ENCODE measurements at regions not wholly inside any gene's neighbourhood (a gene's known extent, or its start where the extent isn't known, plus 50 kb on each side); places are given as distances from the start of the nearest gene placed in this dataset.

GRCh38 chr5:23053846-23054245, 200.7 kb upstream of the CDH12 start:
- ChIA-PET CTCF (no interaction called here), POLR2A (ENCODE audit: unreplicated experiment) (no interaction called here)
- Histone ChIP-seq H3K27ac (ENCODE audit: low read length) (no peak overlapping the region), H2AFZ (ENCODE audit: low read length) (no peak overlapping the region), H3K9me3 (ENCODE audit: low read length) (no peaks in the 10 kb centered on the region), H3F3A (ENCODE audit: low read length, unreplicated experiment) (no peaks in the 10 kb centered on the region), H4K20me1 (ENCODE audit: low read length) (no peaks in the 10 kb centered on the region; the same call in 1 of the 2 replicates), H3K9me2 (replicated peaks; ENCODE audit: low read length) (no peaks in the 10 kb centered on the region), H3K79me2 (ENCODE audit: low read length) (no peaks in the 10 kb centered on the region), H3K4me2 (ENCODE audit: low read length) (no peak overlapping the region), H3K4me1 (ENCODE audit: insufficient read depth, low read length) (no peaks in the 10 kb centered on the region), H3K27me3 (ENCODE audit: low read length) (no peaks in the 10 kb centered on the region), H3K9ac (ENCODE audit: low read length) (no peak overlapping the region), H3K36me3 (ENCODE audit: low read depth, low read length) (no peaks in the 10 kb centered on the region), H3K4me3 (ENCODE audit: low read length) (no peak overlapping the region)
- ATAC-seq (no peak), DNase-seq (no peak)
- TF ChIP-seq EZH2phosphoT487 (IDR thresholded peaks at IDR 0.05; ENCODE audit: borderline replicate concordance, low read length), result no peak
- no peak for TF ChIP-seq CTCF (conservative IDR thresholded peaks at IDR 0.05; ENCODE audit: low read depth, low read length)
- TF ChIP-seq EZH2 (IDR thresholded peaks at IDR 0.05; ENCODE audit: low read length, unreplicated experiment), result no peak
- intact Hi-C loops (cut with micrococcal nuclease), result no loop called here
- no TSS peak for BruUV-seq (replicated peaks)

- H3K4me3 ChIP-seq (ENCODE audit: low read length), result no peak overlapping the region
- no peaks in the 10 kb centered on the region for H3F3A ChIP-seq (ENCODE audit: low read length, unreplicated experiment)
- 0 out of 2 replicates have a peak, but pooled peaks cover 4% of the 10 kb centered on the region for H3K27me3 ChIP-seq (ENCODE audit: low read length)
- no peaks in the 10 kb centered on the region for H3K36me3 ChIP-seq (ENCODE audit: low read depth, low read length)
- no peak overlapping the region for H3K4me2 ChIP-seq (ENCODE audit: low read length)
- no peaks in the 10 kb centered on the region for H3K4me1 ChIP-seq (ENCODE audit: insufficient read depth, low read length)
- H3K79me2 ChIP-seq (ENCODE audit: low read length), result no peaks in the 10 kb centered on the region
- H3K27ac ChIP-seq (ENCODE audit: low read length), result no peak overlapping the region
- ChIA-PET CTCF (no interaction called here), POLR2A (ENCODE audit: unreplicated experiment) (no interaction called here)
- H3K9ac ChIP-seq (ENCODE audit: low read length), result no peak overlapping the region
- DNase-seq, result no peak
- H2AFZ ChIP-seq (ENCODE audit: low read length), result no peak overlapping the region
- intact Hi-C loops (cut with micrococcal nuclease), result no loop called here
- H3K9me3 ChIP-seq (ENCODE audit: low read length), result no peaks in the 10 kb centered on the region
- TF ChIP-seq CTCF (conservative IDR thresholded peaks at IDR 0.05; ENCODE audit: low read depth, low read length) (no peak), EZH2phosphoT487 (IDR thresholded peaks at IDR 0.05; ENCODE audit: borderline replicate concordance, low read length) (no peak), EZH2 (IDR thresholded peaks at IDR 0.05; ENCODE audit: low read length, unreplicated experiment) (no peak)
- no peaks in the 10 kb centered on the region for H4K20me1 ChIP-seq (ENCODE audit: low read length)
- no peaks in the 10 kb centered on the region for H3K9me2 ChIP-seq (replicated peaks; ENCODE audit: low read length)
- no TSS peak for BruUV-seq (replicated peaks)
- ATAC-seq, result no peak
Measured at GRCh38 chr5:23042226-23042625, 189.1 kb upstream of the CDH12 start.

GRCh38 chr5:23035555-23036090, 182.5 kb upstream of the CDH12 start:
- Histone ChIP-seq H3K79me2 (ENCODE audit: low read length) (no peaks in the 10 kb centered on the region), H3K9me2 (replicated peaks; ENCODE audit: low read length) (no peaks in the 10 kb centered on the region), H3K9me3 (ENCODE audit: low read length) (no peaks in the 10 kb centered on the region), H3K4me2 (ENCODE audit: low read length) (no peak overlapping the region), H2AFZ (ENCODE audit: low read length) (no peak overlapping the region), H3F3A (ENCODE audit: low read length, unreplicated experiment) (no peaks in the 10 kb centered on the region), H3K36me3 (ENCODE audit: low read depth, low read length) (no peaks in the 10 kb centered on the region), H3K4me3 (ENCODE audit: low read length) (no peak overlapping the region), H4K20me1 (ENCODE audit: low read length) (no peaks in the 10 kb centered on the region), H3K9ac (ENCODE audit: low read length) (no peak overlapping the region), H3K4me1 (ENCODE audit: insufficient read depth, low read length) (no peaks in the 10 kb centered on the region), H3K27ac (ENCODE audit: low read length) (no peak overlapping the region), H3K27me3 (ENCODE audit: low read length) (0 out of 2 replicates have a peak, but pooled peaks cover 4% of the 10 kb centered on the region)
- DNase-seq, result no peak
- no peak for ATAC-seq
- TF ChIP-seq EZH2 (IDR thresholded peaks at IDR 0.05; ENCODE audit: low read length, unreplicated experiment) (no peak), CTCF (conservative IDR thresholded peaks at IDR 0.05; ENCODE audit: low read depth, low read length) (no peak), EZH2phosphoT487 (IDR thresholded peaks at IDR 0.05; ENCODE audit: borderline replicate concordance, low read length) (no peak)
- BruUV-seq (replicated peaks), result no TSS peak
- intact Hi-C loops (cut with micrococcal nuclease), result no loop called here
- ChIA-PET POLR2A (ENCODE audit: unreplicated experiment) (no interaction called here), CTCF (no interaction called here)

Data from PC-3 (cell line).